H1 (cell line): ENCODE measurements at regions not wholly inside any gene's neighbourhood (a gene's known extent, or its start where the extent isn't known, plus 50 kb on each side); places are given as distances from the start of the nearest gene placed in this dataset.

Experiments
- CTCF ChIA-PET: fragments of 300-600 bp; sonication (Branson Sonifier 250); formaldehyde crosslinking; loops from one replicate; lab custom pipeline; 2021; ENCODE audit not compliant: partially characterized antibody; lab: Charles Lee
- POLR2A ChIA-PET: fragments of 300-600 bp; sonication (Branson Sonifier 250); formaldehyde crosslinking; loops from one replicate; lab custom pipeline; 2021; ENCODE audit warnings: inconsistent platforms; ENCODE audit not compliant: partially characterized antibody; lab: Charles Lee
- DNase-seq, 2 experiments: peaks; one replicate each; pipeline versions ENCODE4 v3.0.0 to v3.0.0-alpha.2; 2010 to 2022; ENCODE audit warnings: low spot score in 2 of 2, low read depth in 1 of 2, mixed read lengths in 1 of 2
- FAIRE-seq: peaks from 2 replicates; lab custom pipeline; 2011; peaks lifted over from hg19 to GRCh38; lab: Jason Lieb, UNC
- H2AFZ ChIP-seq: 2 replicates; pipeline ENCODE4 v1.8.1; 2012; ENCODE audit warnings: low read length, inconsistent platforms
- H2AK5ac ChIP-seq: 2 replicates; pipeline ENCODE4 v1.6.1; 2013; ENCODE audit warnings: low read depth, low read length
- H2BK120ac ChIP-seq: replicated peaks from 2 replicates; pipeline ENCODE3; 2013; ENCODE audit warnings: low read depth, low read length, inconsistent platforms
- H2BK12ac ChIP-seq: 2 replicates; pipeline ENCODE4 v1.6.1; 2013; ENCODE audit warnings: low read depth, low read length
- H2BK15ac ChIP-seq: 2 replicates; pipeline ENCODE4 v1.6.1; 2013; ENCODE audit warnings: low read length
- H2BK20ac ChIP-seq: 2 replicates; pipeline ENCODE4 v1.6.1; 2013; ENCODE audit warnings: low read length
- H2BK5ac ChIP-seq: 2 replicates; pipeline ENCODE4 v1.6.1; 2013; ENCODE audit warnings: low read depth, low read length
- H3K14ac ChIP-seq: 2 replicates; pipeline ENCODE4 v1.6.1; 2013; ENCODE audit warnings: inconsistent platforms; ENCODE audit not compliant: insufficient read length
- H3K18ac ChIP-seq: 2 replicates; pipeline ENCODE4 v1.6.1; 2013; ENCODE audit warnings: low read length; ENCODE audit errors: extremely low read depth
- H3K23ac ChIP-seq: 2 replicates; pipeline ENCODE4 v1.6.1; 2013; ENCODE audit warnings: inconsistent platforms; ENCODE audit not compliant: insufficient read length
- H3K23me2 ChIP-seq: 2 replicates; pipeline ENCODE4 v1.6.1; 2013; ENCODE audit warnings: low read depth, low read length
- H3K27ac ChIP-seq: 2 replicates; pipeline ENCODE4 v1.6.1; 2011; ENCODE audit warnings: low read depth, low read length, inconsistent platforms
- H3K27me3 ChIP-seq, 4 experiments: replicated peaks in 1 of 4; 1 replicate in 1 of 4; 2 replicates in 3 of 4; pipeline versions ENCODE4 v1.6.1 to v1.8.1; 2011 to 2013; ENCODE audit warnings: low read length in 3 of 4, mild to moderate bottlenecking in 3 of 4, inconsistent platforms in 2 of 4, mixed read lengths in 2 of 4, moderate library complexity in 1 of 4; ENCODE audit not compliant: control insufficient read depth in 3 of 4, insufficient read depth in 3 of 4; ENCODE audit errors: extremely low read depth in 1 of 4
- H3K36me3 ChIP-seq, 4 experiments: 2 replicates each; pipeline versions ENCODE4 v1.6.1 to v1.8.1; 2011 to 2013; ENCODE audit warnings: mild to moderate bottlenecking in 4 of 4, low read length in 3 of 4, moderate library complexity in 2 of 4, control low read depth in 1 of 4, inconsistent platforms in 1 of 4; ENCODE audit not compliant: insufficient read depth in 4 of 4, control insufficient read depth in 2 of 4
- H3K4ac ChIP-seq: replicated peaks from 2 replicates; pipeline ENCODE3; 2013; ENCODE audit warnings: low read length, low read depth, mixed read lengths, inconsistent platforms; ENCODE audit not compliant: insufficient read length
- H3K4me1 ChIP-seq, 4 experiments: replicated peaks in 1 of 4; 1 replicate in 1 of 4; 2 replicates in 3 of 4; pipeline versions ENCODE4 v1.6.1 to v1.8.1; 2011 to 2013; ENCODE audit warnings: low read length in 3 of 4, inconsistent platforms in 2 of 4, mixed read lengths in 1 of 4; ENCODE audit not compliant: insufficient read depth in 4 of 4, control insufficient read depth in 3 of 4
- H3K4me2 ChIP-seq, 2 experiments: 2 replicates each; pipeline versions ENCODE4 v1.6.1 to v1.8.1; 2011 to 2013; ENCODE audit warnings: low read depth in 2 of 2, low read length in 2 of 2, control low read depth in 1 of 2, inconsistent platforms in 1 of 2, mild to moderate bottlenecking in 1 of 2; ENCODE audit not compliant: insufficient read depth in 1 of 2
- H3K4me3 ChIP-seq, 4 experiments: fragments of 200-600, 300-600 bp in 1 of 4; sonication (generic), shearing (Covaris generic), sonication (Bioruptor Twin) in 1 of 4; 2 replicates each; pipeline versions ENCODE4 v1.5.1 to v1.8.1; 2011 to 2016; ENCODE audit warnings: low read length in 4 of 4, low read depth in 3 of 4, control low read depth in 2 of 4, inconsistent platforms in 2 of 4, mild to moderate bottlenecking in 2 of 4, mixed read lengths in 1 of 4, moderate library complexity in 1 of 4; ENCODE audit not compliant: insufficient read depth in 2 of 4; ENCODE audit errors: extremely low read depth in 1 of 4
- H3K56ac ChIP-seq: replicated peaks from 2 replicates; pipeline ENCODE3; 2013; ENCODE audit warnings: low read depth, mild to moderate bottlenecking, mixed read lengths, low read length, inconsistent platforms; ENCODE audit not compliant: insufficient read length
- H3K79me1 ChIP-seq: 2 replicates; pipeline ENCODE4 v1.6.1; 2013; ENCODE audit warnings: low read depth, low read length, control low read depth
- H3K79me2 ChIP-seq, 2 experiments: 2 replicates each; pipeline versions ENCODE4 v1.6.1 to v1.8.1; 2012 to 2013; ENCODE audit warnings: low read length in 2 of 2, mild to moderate bottlenecking in 2 of 2, inconsistent platforms in 1 of 2; ENCODE audit not compliant: insufficient read depth in 2 of 2, control insufficient read depth in 1 of 2
- H3K9ac ChIP-seq, 4 experiments: replicated peaks in 1 of 4; 1 replicate in 1 of 4; 2 replicates in 3 of 4; pipeline versions ENCODE4 v1.6.1 to v1.8.1; 2011 to 2013; ENCODE audit warnings: low read depth in 3 of 4, low read length in 3 of 4, control low read depth in 2 of 4, mild to moderate bottlenecking in 2 of 4, moderate library complexity in 2 of 4, inconsistent platforms in 1 of 4; ENCODE audit errors: extremely low read depth in 1 of 4
- H3K9me3 ChIP-seq, 2 experiments: 2 replicates each; pipeline versions ENCODE4 v1.6.1 to v1.8.1; 2012 to 2013; ENCODE audit warnings: mild to moderate bottlenecking in 2 of 2, moderate library complexity in 2 of 2, control low read depth in 1 of 2, inconsistent platforms in 1 of 2, low read depth in 1 of 2, low read length in 1 of 2, mixed read lengths in 1 of 2; ENCODE audit not compliant: insufficient read depth in 2 of 2
- H4K20me1 ChIP-seq, 2 experiments: replicated peaks in 1 of 2; 2 replicates each; pipeline versions ENCODE3 to v1.8.1; 2011 to 2013; ENCODE audit warnings: inconsistent platforms in 2 of 2, low read length in 2 of 2, mild to moderate bottlenecking in 1 of 2; ENCODE audit not compliant: insufficient read depth in 2 of 2, control insufficient read depth in 1 of 2
- H4K5ac ChIP-seq: 2 replicates; pipeline ENCODE4 v1.6.1; 2013; ENCODE audit warnings: low read length, low read depth, mixed read lengths, inconsistent platforms; ENCODE audit not compliant: insufficient read length
- H4K8ac ChIP-seq: 2 replicates; pipeline ENCODE4 v1.8.0; 2013; ENCODE audit warnings: mild to moderate bottlenecking, moderate library complexity, low read length, inconsistent platforms; ENCODE audit not compliant: insufficient read depth; ENCODE audit errors: extremely low read depth
- H4K91ac ChIP-seq: replicated peaks from 2 replicates; pipeline ENCODE3; 2013; ENCODE audit warnings: low read length, mixed read lengths, inconsistent platforms; ENCODE audit not compliant: insufficient read length
- ATF2 ChIP-seq: IDR thresholded peaks from 2 replicates; pipeline ENCODE4 v1.6.1; 2012; ENCODE audit warnings: low read length, inconsistent platforms
- SP4 ChIP-seq: IDR thresholded peaks from 2 replicates; pipeline ENCODE4 v1.6.1; 2012; ENCODE audit warnings: low read length, inconsistent platforms
- SUZ12 ChIP-seq: fragments of 200-600 bp; sonication (generic); IDR thresholded peaks from 2 replicates; pipeline ENCODE4 v1.6.1; 2012; ENCODE audit warnings: mild to moderate bottlenecking, inconsistent platforms, low read length, moderate library complexity, mixed read lengths
- USF2 ChIP-seq: IDR thresholded peaks from 2 replicates; pipeline ENCODE4 v1.6.1; 2011; ENCODE audit warnings: low read length, improper control_type of control experiment
- WGBS, 2 experiments: shearing (Covaris generic) in 1 of 2; methylation state at CpG; one replicate each; pipeline versions ENCODE4 v1.1.6 to v1.1.7; 2013 to 2015; ENCODE audit warnings: low lambda C conversion rate in 2 of 2, mixed read lengths in 2 of 2, inconsistent platforms in 1 of 2, low coverage in 1 of 2, missing lambda C conversion rate in 1 of 2; ENCODE audit not compliant: insufficient replicate concordance in 2 of 2, insufficient coverage in 1 of 2, insufficient read length in 1 of 2; ENCODE audit errors: extremely low coverage in 1 of 2, missing lambda C conversion rate in 1 of 2; 5-methylcytosine and 5-hydroxymethylcytosine counted together

GRCh38 chrX:11970578-11971359, 167.5 kb upstream of the FRMPD4 start:
- no peak overlapping the region for H2BK120ac ChIP-seq
- no peak overlapping the region for H3K27ac ChIP-seq
- POLR2A ChIA-PET, result no interaction called here
- H3K23ac ChIP-seq, result no peak overlapping the region
- FAIRE-seq (no peak), DNase-seq (no peak)
- no peaks in the 10 kb centered on the region for H4K20me1 ChIP-seq
- no peak overlapping the region for H3K4ac ChIP-seq
- no peaks in the 10 kb centered on the region for H3K27me3 ChIP-seq
- H4K91ac ChIP-seq, result no peak overlapping the region
- no peak overlapping the region for H3K4me2 ChIP-seq
- H3K79me2 ChIP-seq, result no peaks in the 10 kb centered on the region
- no peak overlapping the region for H3K14ac ChIP-seq
- no peak overlapping the region for H2BK5ac ChIP-seq
- no peak overlapping the region for H2AK5ac ChIP-seq
- H3K4me1 ChIP-seq, result no peaks in the 10 kb centered on the region
- no peak overlapping the region for H2AFZ ChIP-seq
- no peak overlapping the region for H3K56ac ChIP-seq
- no peak overlapping the region for H3K18ac ChIP-seq
- H3K9me3 ChIP-seq, result no peaks in the 10 kb centered on the region
- no peak overlapping the region for H2BK15ac ChIP-seq
- H4K5ac ChIP-seq, result no peak overlapping the region
- H3K4me3 ChIP-seq, result no peak overlapping the region
- no peak overlapping the region for H4K8ac ChIP-seq
- 93% methylated on average over 6 of the region's 6 CpGs; no CpG with 5 or more reads in 1 of the 2 experiments for WGBS, 2 experiments
- no peak overlapping the region for H3K9ac ChIP-seq
- CTCF ChIA-PET, result no interaction called here
- H2BK20ac ChIP-seq, result no peak overlapping the region
- H2BK12ac ChIP-seq, result no peak overlapping the region
- no peaks in the 10 kb centered on the region for H3K23me2 ChIP-seq
- no peaks in the 10 kb centered on the region for H3K36me3 ChIP-seq
- no peaks in the 10 kb centered on the region for H3K79me1 ChIP-seq
- no peak for TF ChIP-seq ATF2
- no peak for TF ChIP-seq SP4
- TF ChIP-seq USF2, result no peak
- TF ChIP-seq SUZ12, result no peak
